A673 (cell line): ENCODE measurements at regions not wholly inside any gene's neighbourhood (a gene's known extent, or its start where the extent isn't known, plus 50 kb on each side); places are given as distances from the start of the nearest gene placed in this dataset.

ENCODE experiments used
- BruUV-seq: library from RNA; stranded (reverse); fragments of 400-500 nt; replicated peaks from 2 replicates; lab custom pipeline; 2021; lab: Mats Ljungman, UMichigan
- CTCF ChIA-PET: fragments of 300-600 bp; sonication (Branson Sonifier 250); formaldehyde crosslinking; loops from one replicate; lab custom pipeline; 2022; ENCODE audit warnings: antibody characterized with exemption; lab: Charles Lee
- POLR2A ChIA-PET: fragments of 300-600 bp; sonication (Branson Sonifier 250); formaldehyde crosslinking; loops from one replicate; lab custom pipeline; 2022; ENCODE audit warnings: antibody characterized with exemption; ENCODE audit not compliant: low non-redundant PET; lab: Charles Lee
- DNase-seq: peaks from one replicate; pipeline ENCODE4 v3.0.0-alpha.2; 2015; ENCODE audit warnings: low spot score
- H3K27ac ChIP-seq: fragments of 200-600 bp; sonication (generic); 2 replicates; pipeline ENCODE4 v1.5.1; 2016; ENCODE audit warnings: mixed run types, low read depth, mild to moderate bottlenecking, mixed read lengths, antibody characterized with exemption, low read length; ENCODE audit not compliant: poor library complexity, severe bottlenecking
- H3K27me3 ChIP-seq: fragments of 200-600 bp; sonication (generic); replicated peaks from 2 replicates; pipeline ENCODE4 v1.6.1; 2017; ENCODE audit warnings: mixed run types, low read depth, mild to moderate bottlenecking, mixed read lengths, antibody characterized with exemption, low read length; ENCODE audit not compliant: insufficient read depth, poor library complexity
- H3K36me3 ChIP-seq: fragments of 200-600 bp; sonication (generic); 2 replicates; pipeline ENCODE4 v1.6.1; 2016; ENCODE audit warnings: mixed run types, mild to moderate bottlenecking, mixed read lengths, antibody characterized with exemption, low read length; ENCODE audit not compliant: insufficient read depth, poor library complexity, severe bottlenecking
- H3K4me1 ChIP-seq: fragments of 200-600 bp; sonication (generic); 2 replicates; pipeline ENCODE4 v1.6.1; 2017; ENCODE audit warnings: mixed run types, mild to moderate bottlenecking, mixed read lengths, antibody characterized with exemption, low read length; ENCODE audit not compliant: insufficient read depth, poor library complexity, severe bottlenecking
- H3K4me3 ChIP-seq: fragments of 200-600 bp; sonication (generic); 2 replicates; pipeline ENCODE4 v1.5.1; 2016; ENCODE audit warnings: low read depth, mixed run types, mild to moderate bottlenecking, mixed read lengths, low read length; ENCODE audit not compliant: poor library complexity, severe bottlenecking
- H3K9me3 ChIP-seq: fragments of 200-600 bp; sonication (generic); 2 replicates; pipeline ENCODE4 v1.6.1; 2016; ENCODE audit warnings: mixed run types, low read depth, mild to moderate bottlenecking, mixed read lengths, antibody characterized with exemption, low read length; ENCODE audit not compliant: poor library complexity, severe bottlenecking
- CTCF ChIP-seq: fragments of 300-800, 200-600 bp; sonication (generic); conservative IDR thresholded peaks from 2 replicates; pipeline ENCODE4 v1.5.1; 2017; ENCODE audit warnings: low read depth, mild to moderate bottlenecking, antibody characterized with exemption, low read length, moderate library complexity, mixed read lengths
- EZH2 ChIP-seq: fragments of 200-600 bp; sonication (generic); IDR thresholded peaks from 2 replicates; pipeline ENCODE4 v1.6.1; 2017; ENCODE audit warnings: borderline replicate concordance, low read depth, mild to moderate bottlenecking, mixed read lengths, antibody characterized with exemption, low read length; ENCODE audit not compliant: poor library complexity, severe bottlenecking
- intact Hi-C: fragments of 100-400 bp; cut with micrococcal nuclease; formaldehyde crosslinking; loops from one replicate; pipeline ENCODE4 v1.10.0; 2022; ENCODE audit not compliant: unreplicated experiment

GRCh38 chr14:82270286-82270685 is 736.6 kb upstream of the SEL1L start:
- TF ChIP-seq EZH2 (no peak), CTCF (no peak)
- CTCF ChIA-PET, result no interaction called here
- no peak overlapping the region for H3K27ac ChIP-seq
- intact Hi-C loops, result no loop called here
- DNase-seq, result no peak
- no peaks in the 10 kb centered on the region for H3K36me3 ChIP-seq
- no peaks in the 10 kb centered on the region for H3K4me1 ChIP-seq
- H3K27me3 ChIP-seq, result no peaks in the 10 kb centered on the region
- BruUV-seq, result no TSS peak
- H3K4me3 ChIP-seq, result no peak overlapping the region
- H3K9me3 ChIP-seq, result no peaks in the 10 kb centered on the region
- POLR2A ChIA-PET, result no interaction called here

GRCh38 chr14:82298811-82299210 is 765.2 kb upstream of the SEL1L start:
- Histone ChIP-seq H3K9me3 (peaks cover 4% of the 10 kb centered on the region), H3K36me3 (no peaks in the 10 kb centered on the region), H3K4me3 (no peak overlapping the region), H3K27me3 (no peaks in the 10 kb centered on the region), H3K27ac (no peak overlapping the region), H3K4me1 (no peaks in the 10 kb centered on the region)
- no peak for DNase-seq
- BruUV-seq, result no TSS peak
- TF ChIP-seq CTCF, result no peak
- TF ChIP-seq EZH2, result no peak
- ChIA-PET POLR2A (no interaction called here), CTCF (no interaction called here)
- intact Hi-C loops, result no loop called here

- POLR2A ChIA-PET, result no interaction called here
- CTCF ChIA-PET, result no interaction called here
- no peak overlapping the region for H3K4me3 ChIP-seq
- H3K27ac ChIP-seq, result no peak overlapping the region
- intact Hi-C loops, result no loop called here
- H3K36me3 ChIP-seq, result no peaks in the 10 kb centered on the region
- peaks cover 10% of the 10 kb centered on the region for H3K9me3 ChIP-seq
- no peaks in the 10 kb centered on the region for H3K27me3 ChIP-seq
- no peaks in the 10 kb centered on the region for H3K4me1 ChIP-seq
- no peak for DNase-seq
- TF ChIP-seq CTCF (no peak), EZH2 (no peak)
- BruUV-seq, result no TSS peak
Observed at GRCh38 chr14:82309199-82309598, 775.5 kb upstream of the SEL1L start.
